ENCODE measurements at regions not wholly inside any gene's neighbourhood (a gene's known extent, or its start where the extent isn't known, plus 50 kb on each side); places are given as distances from the start of the nearest gene placed in this dataset.
A peak's percentile ranks its signal among the peaks of the same experiment; 100 is the strongest.

DNA sequence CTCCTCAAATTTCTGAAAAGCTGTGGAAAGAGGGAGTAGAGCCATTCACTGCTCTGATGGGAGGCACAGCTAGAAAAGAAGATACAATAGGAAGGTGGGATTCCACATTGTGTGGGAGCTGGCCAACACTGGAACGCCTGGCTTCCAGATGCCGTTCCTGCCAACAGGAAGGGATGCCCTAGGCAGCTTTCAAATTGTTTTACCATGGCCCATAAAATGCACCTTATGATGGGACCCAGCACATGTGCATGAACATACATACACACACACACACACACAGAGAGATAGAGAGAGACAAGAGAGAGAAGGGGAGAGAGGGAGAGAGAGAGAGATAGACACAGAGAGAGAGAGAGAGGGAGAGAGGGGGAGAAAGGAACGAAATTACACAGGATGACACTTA lies 86.1 kb upstream of the BZW1 start:
- no peak for DNase-seq (ENCODE audit: low spot score)

GRCh38 chr2:200728630-200729029 lies 83.1 kb upstream of the BZW1 start:
- peak; percentile 22 for DNase-seq (ENCODE audit: low spot score)

DNA sequence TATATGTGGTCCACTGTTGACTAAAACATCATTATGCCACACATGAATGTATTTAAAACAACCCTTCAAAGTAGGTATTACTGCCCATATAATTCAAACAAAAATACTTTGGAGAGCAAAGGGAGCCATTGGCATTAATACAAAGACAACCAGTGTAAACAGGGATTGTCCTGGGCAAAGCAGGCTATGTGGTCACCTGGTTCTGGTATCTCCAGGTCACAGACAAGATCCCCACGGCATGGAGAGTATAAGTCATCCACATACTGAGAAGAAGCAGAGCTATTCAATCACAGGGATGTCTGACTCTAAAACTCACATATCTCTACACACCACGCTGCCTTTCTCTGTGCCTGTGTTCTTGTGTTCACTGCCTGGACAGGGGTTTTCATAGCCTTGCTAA lies 81.4 kb upstream of the BZW1 start:
- DNase-seq (ENCODE audit: low spot score), result no peak

- DNase-seq (ENCODE audit: low spot score), result no peak
Measured at GRCh38 chr2:200730960-200731359, 80.8 kb upstream of the BZW1 start.

DNA sequence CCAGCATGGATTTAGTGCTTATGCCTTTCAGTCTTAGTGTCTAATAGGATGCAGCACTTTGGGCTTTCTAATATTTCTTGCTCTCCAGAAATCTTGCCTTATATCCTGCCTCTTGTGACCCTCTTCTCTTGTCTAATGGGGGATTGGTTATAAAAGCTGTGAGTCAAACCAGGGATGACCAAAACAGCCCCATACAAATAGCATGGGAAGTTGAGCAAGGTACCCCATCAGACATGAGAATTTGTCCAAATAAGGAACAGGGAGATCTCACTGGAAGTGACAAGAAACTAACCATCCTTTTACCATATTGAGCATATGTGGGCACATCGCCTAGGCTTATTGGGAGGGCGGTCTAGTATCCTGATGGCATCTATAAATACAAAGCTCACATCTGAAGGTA lies 78.8 kb upstream of the BZW1 start:
- DNase-seq (ENCODE audit: low spot score), result no peak

DNA sequence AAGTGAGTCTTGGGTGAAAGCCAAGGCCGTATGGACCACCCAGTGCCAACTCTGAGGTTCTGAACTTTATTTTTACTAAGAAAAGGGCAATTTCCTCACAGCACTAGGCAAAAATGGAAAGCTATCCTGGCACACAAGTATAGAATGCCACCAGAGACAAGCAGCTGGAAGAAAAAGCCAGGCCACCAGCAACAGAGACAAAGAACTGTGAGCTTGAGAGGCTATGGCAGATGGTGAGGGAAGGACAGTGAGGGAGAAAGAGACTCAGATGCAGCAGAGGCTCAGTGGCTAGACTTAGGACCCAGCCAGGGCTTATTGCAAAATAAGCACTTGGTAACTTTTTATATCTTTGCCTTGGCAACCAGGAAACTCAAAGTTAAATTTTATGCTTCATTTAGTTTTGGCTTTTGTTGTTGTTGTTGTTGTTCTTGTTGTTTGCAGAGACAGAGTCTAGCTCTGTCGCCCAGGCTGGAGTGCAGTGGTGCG lies 78.0 kb upstream of the BZW1 start:
- DNase-seq (ENCODE audit: low spot score), result no peak

DNA sequence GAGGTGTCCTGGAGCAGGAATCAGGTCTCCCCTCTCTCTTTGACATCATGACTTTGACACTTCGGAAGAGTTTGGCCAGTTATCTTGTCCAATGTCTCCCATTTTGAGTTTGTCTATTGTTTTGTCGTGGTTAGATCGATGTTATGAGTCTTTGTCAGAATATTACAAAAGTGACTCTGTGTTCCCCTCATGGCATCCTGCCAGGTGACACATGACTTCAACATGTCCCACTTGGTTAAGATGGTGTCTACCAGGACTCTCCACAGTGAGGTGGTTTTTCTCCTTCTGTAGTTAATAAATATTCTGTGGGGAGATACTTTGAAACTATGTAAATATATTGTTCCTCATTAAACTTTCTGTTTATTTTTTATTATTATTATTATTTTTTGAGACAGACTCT lies 76.6 kb upstream of the BZW1 start:
- no peak for DNase-seq (ENCODE audit: low spot score)

- DNase-seq (ENCODE audit: low spot score), result no peak
Measured at GRCh38 chr2:200736646-200737274, 75.0 kb upstream of the BZW1 start.

DNA sequence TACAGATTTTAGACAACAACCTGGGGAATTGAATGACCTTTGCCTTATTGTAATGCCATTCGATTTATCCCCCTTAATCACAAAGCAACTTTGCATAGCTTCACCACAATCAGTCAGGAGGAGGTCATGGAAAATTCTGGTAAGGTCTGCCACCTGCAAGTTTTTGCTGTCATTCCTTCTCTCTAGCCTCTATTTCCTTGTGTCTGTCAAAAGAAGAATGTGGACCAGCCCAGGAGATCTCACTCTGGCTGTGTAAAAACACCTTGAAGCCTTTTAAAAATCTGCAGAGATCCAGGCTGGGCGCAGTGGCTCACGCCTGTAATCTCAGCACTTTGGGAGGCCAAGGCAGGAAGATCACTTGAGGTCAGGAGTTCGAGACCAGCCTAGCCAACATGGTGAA lies 74.1 kb upstream of the BZW1 start:
- no peak for DNase-seq (ENCODE audit: low spot score)

DNA sequence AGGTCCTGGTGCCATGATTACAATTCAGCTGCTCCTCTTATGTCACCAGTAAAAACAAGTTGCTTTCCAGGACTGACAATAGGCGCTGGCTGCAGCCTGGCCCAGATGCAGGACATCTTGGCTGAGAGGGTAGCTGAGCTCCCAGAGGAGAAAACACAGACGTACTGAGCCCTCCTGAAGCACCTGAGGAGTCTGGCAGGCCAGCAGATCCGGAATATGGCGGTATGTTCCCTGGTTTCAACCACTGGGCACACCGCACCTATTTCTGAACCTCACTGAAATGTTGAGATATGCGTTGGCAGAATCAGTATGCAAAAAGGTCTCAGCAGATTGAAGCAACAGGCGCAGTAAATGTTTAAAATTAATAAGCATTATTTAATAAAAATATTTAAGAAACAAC lies 73.1 kb upstream of the BZW1 start:
- no peak for DNase-seq (ENCODE audit: low spot score)

GRCh38 chr2:200740907-200741306 lies 70.8 kb upstream of the BZW1 start:
- DNase-seq (ENCODE audit: low spot score), result no peak

DNA sequence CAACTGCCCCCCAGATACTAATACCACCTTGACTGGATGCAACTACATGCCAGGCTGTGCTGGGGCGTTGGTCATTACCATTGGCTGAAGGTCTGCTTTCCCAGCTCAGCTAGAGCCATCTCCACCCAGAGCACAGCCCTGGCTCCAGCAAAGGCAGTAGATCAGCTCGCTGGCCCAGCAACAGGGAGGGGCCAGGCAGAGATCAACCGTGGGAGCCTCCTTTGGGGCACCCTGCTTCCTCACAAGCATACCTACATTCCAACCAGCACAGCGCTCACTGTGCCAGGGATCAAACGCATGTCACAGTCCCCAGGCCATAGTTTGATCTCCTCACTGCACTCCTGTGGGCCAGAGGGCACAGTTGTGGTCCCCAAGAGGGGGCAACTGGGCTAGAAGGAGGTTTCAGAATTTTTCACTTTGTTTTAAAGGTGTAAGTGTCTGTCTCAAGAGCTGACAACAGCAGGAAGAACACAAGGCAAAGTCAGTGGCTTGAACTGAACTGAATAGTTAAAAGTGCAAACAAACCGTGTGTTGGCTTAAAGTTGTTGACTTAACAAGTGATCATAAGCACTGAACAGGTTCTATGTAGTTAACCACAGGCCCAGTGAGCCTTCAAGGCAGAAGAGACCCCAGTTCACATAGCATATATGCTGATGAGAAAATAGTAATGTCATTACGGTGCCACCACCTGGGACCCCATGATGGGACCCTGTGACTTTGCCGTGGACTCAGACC lies 70.1 kb upstream of the BZW1 start:
- peak; percentile 29 for DNase-seq (ENCODE audit: low spot score)

DNA sequence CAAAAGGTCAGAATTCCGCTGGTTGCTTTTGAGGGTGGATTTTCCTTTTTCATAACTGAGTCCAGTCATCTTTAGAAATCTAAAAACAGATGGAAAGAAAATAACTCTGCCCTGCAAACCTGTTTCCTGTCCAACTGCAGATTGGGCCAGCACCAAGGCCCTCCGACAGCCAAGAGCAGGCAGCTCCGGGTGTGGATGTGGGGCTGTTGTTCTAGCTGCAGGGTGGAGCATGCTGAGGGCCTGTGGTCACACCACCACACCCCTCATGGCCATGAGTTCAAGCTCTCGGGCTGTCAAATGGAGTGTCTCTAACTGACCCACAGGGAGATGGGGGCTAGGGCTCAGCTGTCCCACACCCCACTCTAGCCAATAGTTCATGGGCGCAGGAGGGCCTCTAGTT lies 69.3 kb upstream of the BZW1 start:
- no peak for DNase-seq (ENCODE audit: low spot score)

DNA sequence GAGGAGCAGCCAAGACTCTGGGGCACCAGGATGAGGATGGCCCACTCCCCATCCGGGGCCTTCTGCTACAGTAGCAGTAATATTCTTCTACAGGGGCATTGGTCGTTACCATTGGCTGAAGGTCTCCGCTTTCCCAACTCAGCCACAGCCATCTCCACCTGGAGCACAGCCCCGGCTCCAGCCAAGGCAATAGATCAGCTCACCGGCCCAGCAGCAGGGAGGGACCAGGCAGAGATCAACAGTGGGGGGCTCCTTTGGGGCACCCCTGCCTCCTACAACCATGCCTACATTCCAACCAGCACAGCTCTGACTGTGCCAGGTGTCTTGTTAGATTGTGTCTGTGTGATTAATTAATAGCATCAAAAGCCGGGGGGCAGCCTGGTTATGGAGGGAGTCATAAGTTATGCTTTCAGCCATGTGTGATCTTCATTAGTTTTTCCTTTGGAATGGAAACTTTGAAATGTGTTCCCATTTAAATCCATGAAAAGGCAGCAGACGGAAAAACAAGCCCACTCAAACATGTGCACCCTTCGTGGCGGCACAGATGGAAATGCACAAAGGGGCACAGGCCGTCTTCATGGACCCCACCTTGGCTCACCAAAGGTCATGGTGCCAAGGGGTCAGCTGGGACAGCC lies 68.6 kb upstream of the BZW1 start:
- no peak for DNase-seq (ENCODE audit: low spot score)

DNA sequence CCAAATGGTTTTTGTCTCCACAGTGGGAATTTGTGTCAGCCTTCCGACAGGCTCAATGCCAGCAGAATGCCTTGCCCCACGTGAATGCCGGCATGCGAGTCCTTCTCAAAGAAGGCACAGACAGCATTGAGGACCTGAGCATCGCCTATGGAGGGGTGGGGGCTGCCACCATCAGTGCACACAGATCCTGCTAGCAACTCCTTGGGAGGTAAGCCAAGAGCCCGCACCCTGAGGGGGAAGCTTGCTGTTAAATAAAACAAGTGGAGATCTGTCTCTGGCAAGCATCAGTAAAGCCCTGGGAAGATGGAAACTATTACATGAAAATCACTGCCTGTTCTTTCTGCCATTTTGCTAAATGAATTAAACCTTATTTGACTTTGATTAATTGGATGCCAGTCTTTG lies 67.5 kb upstream of the BZW1 start:
- DNase-seq (ENCODE audit: low spot score), result no peak

DNA sequence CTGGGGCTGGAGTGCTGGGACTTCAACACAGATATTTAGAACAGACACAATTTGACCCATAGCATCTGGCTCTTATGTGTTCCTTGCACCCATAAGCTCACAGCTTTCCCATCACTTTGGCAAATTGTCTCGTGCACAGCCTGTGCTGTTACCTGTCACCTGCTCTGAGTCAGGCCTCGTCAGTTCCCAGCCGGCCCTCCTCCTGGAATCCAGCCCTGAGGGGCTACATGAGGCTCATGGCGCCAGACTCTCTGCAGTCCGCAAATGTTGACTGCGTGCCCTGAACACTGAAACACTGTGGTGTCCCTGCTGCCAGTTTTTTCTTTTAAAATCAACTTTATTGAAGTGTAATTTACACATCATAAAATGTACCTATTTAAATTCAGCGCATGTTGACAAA lies 65.4 kb upstream of the BZW1 start:
- no peak for DNase-seq (ENCODE audit: low spot score)

DNA sequence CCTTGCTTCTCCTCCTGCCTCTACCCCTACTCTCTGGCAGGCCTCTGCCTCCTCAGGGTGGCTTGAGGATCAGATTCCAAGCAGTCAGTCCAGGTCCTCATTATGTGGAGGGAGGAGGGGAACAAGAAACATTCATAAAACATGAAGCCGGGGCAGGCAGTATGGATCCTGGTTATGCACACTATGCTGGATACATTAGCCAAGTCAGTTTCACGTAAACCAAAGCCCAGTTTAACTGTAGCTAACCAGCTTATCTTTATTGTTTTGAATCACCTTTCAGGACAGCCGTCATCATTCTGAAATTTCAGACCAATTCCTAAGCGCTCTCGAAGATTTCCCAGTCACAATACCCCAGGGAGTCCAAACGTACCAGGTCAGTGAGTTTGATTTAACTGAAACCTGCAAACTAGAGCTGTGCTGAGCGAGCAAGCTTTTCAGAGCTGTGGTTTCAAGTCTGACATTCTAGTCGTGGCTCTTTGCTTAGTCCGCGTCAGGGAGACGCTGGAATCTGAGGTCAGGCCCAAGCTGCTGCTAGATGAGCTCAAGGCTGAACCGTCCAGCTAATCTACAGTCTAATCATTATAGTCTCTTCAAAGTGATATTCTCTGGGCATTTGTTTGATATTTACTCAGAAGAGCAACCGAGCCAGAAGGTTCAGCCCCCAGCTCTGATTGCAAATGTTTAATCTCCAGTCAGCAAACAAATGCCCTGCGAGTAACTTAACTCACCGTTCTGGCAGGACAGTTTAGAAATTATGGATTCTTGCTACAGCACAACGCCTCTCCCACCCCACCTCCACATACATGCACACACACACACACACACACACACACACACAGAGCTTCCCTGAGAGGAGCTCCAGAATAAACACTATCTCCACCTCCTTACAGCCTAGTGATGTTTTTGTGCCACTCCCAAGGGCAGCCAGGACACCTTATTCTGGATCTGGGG lies 63.8 kb upstream of the BZW1 start:
- DNase-seq (ENCODE audit: low spot score), result peak; percentile 27

GRCh38 chr2:200748779-200749178 lies 62.9 kb upstream of the BZW1 start:
- DNase-seq (ENCODE audit: low spot score), result no peak

GRCh38 chr2:200749631-200750322 lies 61.9 kb upstream of the BZW1 start:
- no peak for DNase-seq (ENCODE audit: low spot score)

DNA sequence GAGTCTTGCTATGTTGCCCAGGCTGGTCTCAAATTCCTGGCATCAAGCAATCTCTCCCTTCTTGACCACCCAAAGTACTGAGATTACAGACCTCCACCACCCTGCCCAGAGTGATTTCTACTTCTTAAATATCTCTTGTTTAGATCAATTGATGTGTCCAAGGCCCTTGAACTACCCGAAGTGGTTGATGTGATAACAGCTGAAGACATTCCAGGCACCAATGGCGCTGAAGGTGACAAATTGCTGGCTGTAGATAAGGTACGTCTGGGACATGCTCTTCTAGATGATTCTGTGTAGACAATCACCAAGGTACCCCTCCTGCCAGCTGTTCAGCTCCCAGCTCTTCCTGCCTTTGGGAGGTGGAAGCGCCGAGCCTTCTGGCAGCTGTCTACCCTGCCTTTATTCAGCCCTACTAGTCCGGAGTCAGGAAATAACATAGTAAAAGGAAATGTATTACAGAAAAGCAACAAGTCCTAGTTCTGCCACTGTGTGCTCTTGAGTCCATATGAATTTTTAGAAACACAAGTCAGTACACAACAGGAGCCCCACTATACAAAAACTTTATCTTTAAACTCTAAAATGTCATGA lies 61.3 kb upstream of the BZW1 start:
- DNase-seq (ENCODE audit: low spot score), result no peak

DNA sequence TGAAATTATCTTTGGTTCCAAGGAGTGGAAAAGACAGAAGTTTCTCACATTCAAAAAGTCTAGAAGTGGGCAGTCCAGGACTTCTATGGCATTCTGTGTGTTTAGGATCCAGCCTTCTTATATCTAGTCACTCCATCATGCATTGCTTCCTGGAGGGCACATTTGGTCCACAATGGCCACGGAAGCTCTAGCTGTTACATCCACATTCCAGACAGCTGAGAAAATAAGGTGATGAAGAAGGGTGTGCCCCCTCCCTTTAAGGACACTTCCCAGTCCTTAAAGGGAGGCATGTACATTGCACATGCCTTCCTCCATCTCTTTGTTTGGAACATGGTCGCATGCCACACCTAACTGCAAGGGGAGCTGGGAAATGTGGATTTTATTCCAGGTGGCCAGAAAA lies 59.9 kb upstream of the BZW1 start:
- no peak for DNase-seq (ENCODE audit: low spot score)
